ENCODE measurements at regions not wholly inside any gene's neighbourhood (a gene's known extent, or its start where the extent isn't known, plus 50 kb on each side); places are given as distances from the start of the nearest gene placed in this dataset.

DNA sequence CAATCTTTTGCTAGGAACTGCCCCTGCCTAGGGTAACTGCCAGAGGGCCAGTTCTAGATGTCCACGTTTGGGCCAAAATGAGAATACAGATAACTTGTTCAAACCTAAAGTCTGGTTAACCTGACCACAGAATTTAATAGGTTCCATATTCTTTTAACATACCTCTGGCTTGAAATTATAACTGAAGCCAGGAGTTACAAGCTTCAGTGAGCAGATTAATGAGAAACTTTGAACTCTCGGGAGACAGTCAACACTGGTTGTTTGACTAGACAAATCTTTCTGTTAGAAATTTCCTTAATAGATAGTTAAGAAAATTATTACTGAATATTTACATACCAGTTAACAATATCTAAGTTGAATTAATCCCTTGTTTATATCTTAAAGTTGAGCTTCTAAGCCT lies 110.0 kb upstream of the KLF7 start:
- 81% methylated on average over 2 of the region's 2 CpGs for WGBS, 2 donors
- intact Hi-C loops (cut with DNase I; ENCODE audit: low total_unique reads) = no loop called here
- no peak overlapping the region for H3K4me3 ChIP-seq (ENCODE audit: low read depth, poor library complexity, severe bottlenecking)
- TF ChIP-seq CTCF (IDR thresholded peaks at IDR 0.05) (no peak), POLR2A (IDR thresholded peaks at IDR 0.05) (no peak)
- no peak for DNase-seq (ENCODE audit: low spot score in 2 of 2)

DNA sequence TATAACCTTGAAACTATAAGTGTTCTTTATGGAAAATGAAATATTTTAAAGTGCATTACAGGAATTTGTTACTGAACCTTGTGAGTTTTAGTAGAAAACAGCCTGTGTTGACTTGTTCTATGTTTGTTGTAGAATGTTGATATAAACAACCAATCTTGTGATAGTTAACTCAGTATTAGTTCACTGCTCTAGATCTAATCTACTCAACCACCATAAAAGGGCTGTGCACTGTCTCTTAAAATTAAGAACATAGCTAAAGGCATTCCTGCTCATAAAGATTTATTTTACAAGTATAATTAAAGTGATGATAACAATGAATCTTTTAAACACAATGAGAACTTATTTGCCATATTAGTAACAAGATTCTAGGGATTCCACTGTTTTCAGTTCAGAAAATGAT lies 110.5 kb upstream of the KLF7 start:
- DNase-seq (ENCODE audit: low spot score in 2 of 2) = no peak
- intact Hi-C loops (cut with DNase I; ENCODE audit: low total_unique reads) = no loop called here
- no peak overlapping the region for H3K4me3 ChIP-seq (ENCODE audit: low read depth, poor library complexity, severe bottlenecking)
- TF ChIP-seq POLR2A (IDR thresholded peaks at IDR 0.05) (no peak), CTCF (IDR thresholded peaks at IDR 0.05) (no peak)

- DNase-seq (ENCODE audit: low spot score in 2 of 2) = no peak
- 91 to 92% methylated on average over 3 of the region's 3 CpGs for WGBS, 2 donors
- H3K4me3 ChIP-seq (ENCODE audit: low read depth, poor library complexity, severe bottlenecking) = no peak overlapping the region
- intact Hi-C loops (cut with DNase I; ENCODE audit: low total_unique reads) = no loop called here
- TF ChIP-seq POLR2A (IDR thresholded peaks at IDR 0.05) (no peak), CTCF (IDR thresholded peaks at IDR 0.05) (no peak)
Observed at GRCh38 chr2:207276858-207277257, 111.1 kb upstream of the KLF7 start.

DNA sequence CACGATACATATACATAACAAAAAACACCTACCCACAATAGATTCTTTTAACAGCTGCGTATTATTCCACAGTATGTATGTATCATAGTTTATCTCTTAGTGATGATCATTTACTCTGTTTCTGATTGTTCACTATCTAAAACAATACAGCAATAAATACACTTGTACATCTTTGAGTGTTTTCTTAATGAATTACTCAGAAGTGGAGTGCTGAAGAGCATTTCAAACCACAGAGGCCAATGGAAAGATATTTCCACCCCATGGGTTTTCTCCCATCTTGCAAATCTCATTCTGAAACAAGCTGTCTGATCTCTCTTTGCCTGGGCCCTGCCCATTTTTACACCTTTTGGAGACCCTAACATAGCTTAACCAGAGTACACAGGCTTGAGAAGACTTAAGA lies 113.8 kb upstream of the KLF7 start:
- intact Hi-C loops (cut with DNase I; ENCODE audit: low total_unique reads) = no loop called here
- TF ChIP-seq POLR2A (IDR thresholded peaks at IDR 0.05) (no peak), CTCF (IDR thresholded peaks at IDR 0.05) (no peak)
- H3K4me3 ChIP-seq (ENCODE audit: low read depth, poor library complexity, severe bottlenecking) = no peak overlapping the region
- DNase-seq (ENCODE audit: low spot score in 2 of 2) = no peak
- WGBS, 2 donors = 92 to 95% methylated on average over 2 of the region's 2 CpGs

DNA sequence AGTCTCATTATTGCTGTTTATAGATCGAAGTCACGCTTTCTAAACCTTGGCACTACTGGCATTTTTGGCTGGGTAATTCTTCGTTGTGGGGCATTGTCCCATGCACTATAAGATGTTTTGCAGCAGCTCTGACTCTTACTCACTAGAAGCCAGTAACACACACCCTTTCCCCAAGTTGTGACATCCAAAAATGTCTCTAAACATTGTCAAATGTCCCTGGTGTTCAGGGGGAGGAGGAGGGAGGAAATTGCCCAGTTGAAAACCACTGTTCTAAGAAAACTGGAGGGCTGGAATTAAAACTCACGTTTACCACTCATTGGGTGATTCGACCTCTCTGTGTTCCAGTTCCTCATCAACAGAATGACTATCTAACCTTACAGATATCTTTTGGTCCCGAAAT lies 115.7 kb upstream of the KLF7 start:
- 91 to 95% methylated on average over 6 of the region's 6 CpGs for WGBS, 2 donors
- intact Hi-C loops (cut with DNase I; ENCODE audit: low total_unique reads) = no loop called here
- TF ChIP-seq POLR2A (IDR thresholded peaks at IDR 0.05) (no peak), CTCF (IDR thresholded peaks at IDR 0.05) (no peak)

DNA sequence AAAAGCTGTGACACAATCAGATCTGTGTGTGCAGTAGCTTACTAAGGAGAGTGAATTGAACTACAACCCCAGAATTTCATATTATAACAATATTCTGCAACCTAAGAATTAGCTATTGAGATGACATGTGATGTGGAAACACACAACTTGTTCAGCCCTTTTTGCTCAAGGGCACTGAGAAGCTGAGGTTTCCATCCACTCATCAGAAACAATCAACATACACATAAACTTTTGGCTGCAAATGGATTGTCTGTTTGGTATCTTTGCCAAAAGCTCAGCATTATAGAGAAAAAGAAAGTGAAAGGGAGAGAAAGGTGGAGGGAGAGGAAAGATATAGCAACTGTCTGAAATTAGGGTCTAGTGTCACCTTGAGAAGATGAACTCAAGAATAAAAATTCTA lies 117.2 kb upstream of the KLF7 start:
- intact Hi-C loops (cut with DNase I; ENCODE audit: low total_unique reads) = no loop called here
- DNase-seq (ENCODE audit: low spot score in 2 of 2) = no peak
- TF ChIP-seq CTCF (IDR thresholded peaks at IDR 0.05) (no peak), POLR2A (IDR thresholded peaks at IDR 0.05) (no peak)

More for the DNA sequence above, 115.7 kb upstream of the KLF7 start:
- no peak for DNase-seq (ENCODE audit: low spot score in 2 of 2)
- H3K4me3 ChIP-seq (ENCODE audit: low read depth, poor library complexity, severe bottlenecking) = no peak overlapping the region

More for the DNA sequence above, 117.2 kb upstream of the KLF7 start:
- H3K4me3 ChIP-seq (ENCODE audit: low read depth, poor library complexity, severe bottlenecking) = no peak overlapping the region

All from lower leg skin (tissue), 4 donors.